ENCODE measurements at regions not wholly inside any gene's neighbourhood (a gene's known extent, or its start where the extent isn't known, plus 50 kb on each side); places are given as distances from the start of the nearest gene placed in this dataset.

- H3K27ac Mint-ChIP-seq (ENCODE audit: unreplicated experiment) = no peak overlapping the region
- H3K9me3 Mint-ChIP-seq (ENCODE audit: unreplicated experiment) = no peaks in the 10 kb centered on the region
- no peaks in the 10 kb centered on the region for H3K4me1 Mint-ChIP-seq (ENCODE audit: unreplicated experiment)
- H3K27me3 Mint-ChIP-seq (ENCODE audit: unreplicated experiment) = no peaks in the 10 kb centered on the region
- no peak overlapping the region for H3K4me3 Mint-ChIP-seq (ENCODE audit: unreplicated experiment)
- DNase-seq (ENCODE audit: extremely low spot score, unreplicated experiment) = no peak
- TF ChIP-seq, protein P1, sequence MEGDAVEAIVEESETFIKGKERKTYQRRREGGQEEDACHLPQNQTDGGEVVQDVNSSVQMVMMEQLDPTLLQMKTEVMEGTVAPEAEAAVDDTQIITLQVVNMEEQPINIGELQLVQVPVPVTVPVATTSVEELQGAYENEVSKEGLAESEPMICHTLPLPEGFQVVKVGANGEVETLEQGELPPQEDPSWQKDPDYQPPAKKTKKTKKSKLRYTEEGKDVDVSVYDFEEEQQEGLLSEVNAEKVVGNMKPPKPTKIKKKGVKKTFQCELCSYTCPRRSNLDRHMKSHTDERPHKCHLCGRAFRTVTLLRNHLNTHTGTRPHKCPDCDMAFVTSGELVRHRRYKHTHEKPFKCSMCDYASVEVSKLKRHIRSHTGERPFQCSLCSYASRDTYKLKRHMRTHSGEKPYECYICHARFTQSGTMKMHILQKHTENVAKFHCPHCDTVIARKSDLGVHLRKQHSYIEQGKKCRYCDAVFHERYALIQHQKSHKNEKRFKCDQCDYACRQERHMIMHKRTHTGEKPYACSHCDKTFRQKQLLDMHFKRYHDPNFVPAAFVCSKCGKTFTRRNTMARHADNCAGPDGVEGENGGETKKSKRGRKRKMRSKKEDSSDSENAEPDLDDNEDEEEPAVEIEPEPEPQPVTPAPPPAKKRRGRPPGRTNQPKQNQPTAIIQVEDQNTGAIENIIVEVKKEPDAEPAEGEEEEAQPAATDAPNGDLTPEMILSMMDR (IDR thresholded peaks at IDR 0.05) = no peak
- no peaks in the 10 kb centered on the region for H3K36me3 Mint-ChIP-seq (ENCODE audit: unreplicated experiment)
These were observed 780.2 kb upstream of the ADGRL2 start for GRCh38 chr1:81020506-81020905.

- Mint-ChIP-seq H3K36me3 (ENCODE audit: unreplicated experiment) (no peaks in the 10 kb centered on the region), H3K27ac (ENCODE audit: unreplicated experiment) (no peak overlapping the region), H3K4me1 (ENCODE audit: unreplicated experiment) (no peaks in the 10 kb centered on the region), H3K27me3 (ENCODE audit: unreplicated experiment) (no peaks in the 10 kb centered on the region), H3K4me3 (ENCODE audit: unreplicated experiment) (no peak overlapping the region), H3K9me3 (ENCODE audit: unreplicated experiment) (no peaks in the 10 kb centered on the region)
- DNase-seq (ENCODE audit: extremely low spot score, unreplicated experiment) = no peak
- TF ChIP-seq, protein P1 (IDR thresholded peaks at IDR 0.05) = no peak
These were observed 790.6 kb upstream of the ADGRL2 start for GRCh38 chr1:81010126-81010525.

- H3K27ac Mint-ChIP-seq (ENCODE audit: unreplicated experiment) = no peak overlapping the region
- TF ChIP-seq, protein P1 (IDR thresholded peaks at IDR 0.05) = no peak
- H3K9me3 Mint-ChIP-seq (ENCODE audit: unreplicated experiment) = no peaks in the 10 kb centered on the region
- no peaks in the 10 kb centered on the region for H3K4me1 Mint-ChIP-seq (ENCODE audit: unreplicated experiment)
- H3K36me3 Mint-ChIP-seq (ENCODE audit: unreplicated experiment) = no peaks in the 10 kb centered on the region
- no peak overlapping the region for H3K4me3 Mint-ChIP-seq (ENCODE audit: unreplicated experiment)
- no peak for DNase-seq (ENCODE audit: extremely low spot score, unreplicated experiment)
- no peaks in the 10 kb centered on the region for H3K27me3 Mint-ChIP-seq (ENCODE audit: unreplicated experiment)
These were observed 792.4 kb upstream of the ADGRL2 start for GRCh38 chr1:81008293-81008692.

- H3K4me3 Mint-ChIP-seq (ENCODE audit: unreplicated experiment) = no peak overlapping the region
- no peaks in the 10 kb centered on the region for H3K9me3 Mint-ChIP-seq (ENCODE audit: unreplicated experiment)
- no peak overlapping the region for H3K27ac Mint-ChIP-seq (ENCODE audit: unreplicated experiment)
- TF ChIP-seq, protein P1 (IDR thresholded peaks at IDR 0.05) = no peak
- no peaks in the 10 kb centered on the region for H3K27me3 Mint-ChIP-seq (ENCODE audit: unreplicated experiment)
- DNase-seq (ENCODE audit: extremely low spot score, unreplicated experiment) = no peak
- no peaks in the 10 kb centered on the region for H3K4me1 Mint-ChIP-seq (ENCODE audit: unreplicated experiment)
- no peaks in the 10 kb centered on the region for H3K36me3 Mint-ChIP-seq (ENCODE audit: unreplicated experiment)
These were observed 793.7 kb upstream of the ADGRL2 start for GRCh38 chr1:81007024-81007423.

- Mint-ChIP-seq H3K9me3 (ENCODE audit: unreplicated experiment) (peaks cover 3% of the 10 kb centered on the region), H3K27me3 (ENCODE audit: unreplicated experiment) (no peaks in the 10 kb centered on the region)
These were observed 794.2 kb upstream of the ADGRL2 start for GRCh38 chr1:81006502-81006901.

More at GRCh38 chr1:81006502-81006901, 794.2 kb upstream of the ADGRL2 start:
- no peak overlapping the region for H3K4me3 Mint-ChIP-seq (ENCODE audit: unreplicated experiment)
- TF ChIP-seq, protein P1 (IDR thresholded peaks at IDR 0.05) = no peak
- no peak overlapping the region for H3K27ac Mint-ChIP-seq (ENCODE audit: unreplicated experiment)
- no peaks in the 10 kb centered on the region for H3K4me1 Mint-ChIP-seq (ENCODE audit: unreplicated experiment)
- H3K36me3 Mint-ChIP-seq (ENCODE audit: unreplicated experiment) = no peaks in the 10 kb centered on the region
- DNase-seq (ENCODE audit: extremely low spot score, unreplicated experiment) = no peak
